CD4-positive, alpha-beta T cell treated with Interleukin-21 for 1 hour (primary cell): ENCODE measurements at regions not wholly inside any gene's neighbourhood (a gene's known extent, or its start where the extent isn't known, plus 50 kb on each side); places are given as distances from the start of the nearest gene placed in this dataset.
"Not testable (repeated sequence)": the region's sequence is repeated elsewhere in the genome, so short reads cannot be mapped to it uniquely, and the experiment has no call there.

Experiments
- DNase-seq: peaks from one replicate; pipeline ENCODE4 v3.0.0-alpha.2; 2020

- no peak for DNase-seq
Measured at GRCh38 chr9:115411993-115412452, 294.1 kb upstream of the TNC start.

- no peak for DNase-seq
Measured at GRCh38 chr9:115412656-115413055, 294.7 kb upstream of the TNC start.

DNA sequence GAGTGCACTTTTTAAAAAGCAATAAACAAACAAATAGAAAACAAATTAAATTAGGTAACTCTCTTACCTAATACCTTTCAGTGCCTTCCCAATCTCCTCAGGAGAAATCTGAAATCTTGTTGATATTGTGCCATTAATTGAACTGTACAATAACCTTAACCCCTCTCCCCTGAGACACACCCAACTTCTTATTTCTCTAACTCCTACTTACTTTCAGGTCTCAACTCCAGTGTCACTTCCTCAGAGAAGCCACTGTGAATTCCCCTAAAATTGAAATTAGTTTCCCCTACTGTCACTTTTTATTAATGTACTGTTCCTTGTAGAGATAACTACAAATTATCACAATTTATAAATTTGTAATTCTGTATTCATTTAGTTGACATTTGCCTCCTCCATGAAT lies 295.3 kb upstream of the TNC start:
- no peak for DNase-seq

- DNase-seq, result no peak
Measured at GRCh38 chr9:115413766-115414382, 295.9 kb upstream of the TNC start.

DNA sequence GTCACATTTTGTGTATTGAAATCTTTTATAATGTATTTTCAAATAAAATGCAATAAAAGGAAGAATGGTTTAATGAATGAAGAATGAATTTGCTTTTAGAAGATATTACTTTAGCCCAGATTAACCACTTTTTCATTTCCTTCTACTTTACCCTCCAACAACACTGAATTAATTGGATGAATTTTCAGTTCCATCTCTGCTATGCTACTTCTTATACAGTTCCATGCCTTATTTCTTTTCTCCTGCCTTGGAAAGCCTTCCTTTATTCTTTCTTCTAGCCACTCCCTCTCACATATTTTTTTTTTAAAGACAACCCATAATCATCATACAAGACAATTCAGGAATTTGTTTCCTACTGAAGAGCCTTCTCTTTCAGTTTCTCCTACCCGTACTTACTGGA lies 296.6 kb upstream of the TNC start:
- DNase-seq, result no peak

DNA sequence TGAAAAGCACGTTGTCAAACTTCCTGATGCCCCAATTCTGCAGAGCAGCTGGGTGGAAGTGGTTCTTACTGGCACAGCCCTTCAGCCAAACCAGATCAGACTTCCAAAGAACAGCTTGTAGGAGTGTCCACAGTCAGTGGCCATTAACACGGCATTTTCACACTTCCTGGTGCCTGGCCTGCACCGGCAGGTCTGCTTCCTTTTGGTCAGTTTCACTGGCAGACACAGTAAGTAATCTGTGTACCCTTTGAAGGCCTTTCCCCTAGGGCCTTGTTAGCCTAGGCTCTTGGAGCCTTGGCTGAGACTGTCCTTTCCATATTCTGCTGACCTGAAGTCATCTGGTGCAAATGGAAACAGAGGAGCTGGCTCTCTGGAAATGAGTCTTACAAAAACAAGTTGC lies 297.5 kb upstream of the TNC start:
- no peak for DNase-seq

GRCh38 chr9:115416299-115416698 lies 298.3 kb upstream of the TNC start:
- no peak for DNase-seq

DNA sequence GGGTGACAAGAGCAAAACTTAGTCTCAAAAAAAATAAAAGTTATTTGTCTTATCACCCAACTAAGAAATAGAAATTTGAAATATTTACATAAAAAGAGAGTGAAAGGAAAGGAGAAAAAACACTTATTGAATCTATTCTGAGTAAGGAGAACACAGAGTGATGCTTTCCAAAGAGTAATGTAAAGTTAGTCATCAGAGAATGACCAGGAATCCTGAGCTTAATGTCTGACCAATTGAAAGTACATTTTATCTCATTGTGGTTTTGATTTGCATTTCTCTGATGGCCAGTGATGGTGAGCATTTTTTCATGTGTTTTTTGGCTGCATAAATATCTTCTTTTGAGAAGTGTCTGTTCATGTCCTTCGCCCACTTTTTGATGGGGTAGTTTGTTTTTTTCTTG lies 300.2 kb upstream of the TNC start:
- not testable (repeated sequence) for DNase-seq

GRCh38 chr9:115422932-115423440 lies 305.0 kb upstream of the TNC start:
- DNase-seq, result no peak

DNA sequence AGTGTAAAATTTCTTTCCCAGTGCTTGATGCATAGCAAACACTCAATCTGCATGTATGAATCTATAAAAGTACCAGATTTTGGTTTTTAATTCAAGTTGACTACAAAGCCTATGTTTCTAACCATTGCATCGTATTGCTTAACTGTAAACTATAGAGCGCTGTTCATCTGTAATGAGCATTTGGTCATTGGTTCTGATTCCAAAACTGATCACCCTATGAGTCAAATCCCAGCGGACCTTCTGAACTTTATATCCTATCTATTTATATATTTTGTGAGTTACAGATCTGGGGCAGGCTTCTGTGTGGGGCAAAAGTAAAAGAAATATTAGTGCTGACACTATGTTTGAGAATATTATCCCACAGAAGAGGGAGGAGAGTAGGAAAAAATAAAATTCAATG lies 305.7 kb upstream of the TNC start:
- no peak for DNase-seq

DNA sequence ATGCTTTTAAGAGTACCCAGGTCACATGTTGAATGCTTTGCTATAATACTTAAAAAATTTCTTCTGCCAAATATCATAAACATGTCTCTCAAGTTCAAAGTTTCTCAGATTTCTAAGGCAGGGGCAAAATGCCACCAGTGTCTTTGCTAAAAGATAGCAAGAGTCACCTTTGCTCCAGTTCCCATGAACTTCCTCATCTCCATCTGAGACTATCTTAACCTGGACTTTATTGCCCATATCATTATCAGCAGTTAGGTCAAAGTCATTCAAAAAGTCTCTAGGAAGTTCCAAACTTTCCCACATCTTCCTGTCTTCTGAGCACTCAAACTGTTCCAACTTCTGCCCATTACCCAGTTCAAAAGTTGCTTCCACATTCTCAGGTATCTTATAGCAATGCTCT lies 307.6 kb upstream of the TNC start:
- DNase-seq, result no peak

GRCh38 chr9:115437418-115437817 lies 319.5 kb upstream of the TNC start:
- DNase-seq, result no peak

DNA sequence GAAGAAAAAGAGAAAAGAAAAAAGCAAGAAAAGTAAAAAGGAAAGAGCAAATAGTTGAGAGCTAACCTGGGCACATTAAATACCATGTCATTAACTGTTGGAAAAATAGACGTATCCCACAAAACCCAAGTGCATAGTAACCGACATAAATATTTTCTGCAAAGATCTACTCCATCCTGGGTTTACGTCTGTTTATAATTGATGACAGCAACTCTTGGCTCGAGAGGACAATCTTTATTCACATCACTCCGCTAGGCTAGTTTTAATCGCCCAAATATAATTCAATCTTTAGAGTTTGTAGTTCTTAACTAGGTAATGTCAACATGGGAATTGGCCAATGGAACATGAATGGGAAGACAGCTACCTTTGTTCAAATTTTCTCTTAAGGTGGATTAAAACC lies 321.7 kb upstream of the TNC start:
- DNase-seq, result no peak

- DNase-seq, result no peak
Measured at GRCh38 chr9:115442054-115442453, 324.1 kb upstream of the TNC start.

DNA sequence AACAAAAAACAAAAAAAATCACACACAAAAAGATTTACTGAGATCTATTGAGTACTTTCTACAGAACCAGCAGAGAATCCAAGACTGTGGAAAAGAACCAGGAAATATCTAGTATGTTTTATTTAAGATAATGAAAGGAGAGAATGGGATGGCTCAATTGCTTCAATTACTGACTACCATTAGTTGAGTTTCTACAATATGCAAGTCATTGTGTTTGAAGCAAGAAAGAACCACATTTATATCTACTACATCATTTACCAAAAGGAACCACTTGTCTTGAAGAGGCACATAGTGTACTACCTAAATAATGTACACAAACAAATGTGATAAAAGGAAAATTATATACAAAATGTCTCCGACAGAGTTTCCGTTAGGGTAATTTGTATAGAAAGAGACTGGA lies 325.9 kb upstream of the TNC start:
- no peak for DNase-seq

DNA sequence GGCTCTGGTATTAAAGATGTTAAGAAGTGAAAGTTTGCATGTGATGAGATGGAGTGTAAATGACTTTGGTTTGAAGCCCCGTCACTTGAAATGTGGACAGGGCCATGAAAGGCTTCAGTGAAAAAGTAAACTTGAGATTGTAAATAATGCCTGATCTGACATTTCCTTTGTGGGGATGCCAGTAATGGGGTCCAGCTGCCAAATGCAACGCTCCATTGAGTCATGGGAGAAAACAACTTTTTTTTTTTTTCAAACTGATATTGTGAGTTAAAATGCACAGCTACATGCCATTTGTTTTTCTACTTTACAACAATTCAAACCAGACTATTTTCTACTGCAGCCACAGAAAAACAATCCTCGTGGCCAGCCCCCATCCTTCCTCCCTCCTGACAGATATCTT lies 327.0 kb upstream of the TNC start:
- DNase-seq, result no peak

DNA sequence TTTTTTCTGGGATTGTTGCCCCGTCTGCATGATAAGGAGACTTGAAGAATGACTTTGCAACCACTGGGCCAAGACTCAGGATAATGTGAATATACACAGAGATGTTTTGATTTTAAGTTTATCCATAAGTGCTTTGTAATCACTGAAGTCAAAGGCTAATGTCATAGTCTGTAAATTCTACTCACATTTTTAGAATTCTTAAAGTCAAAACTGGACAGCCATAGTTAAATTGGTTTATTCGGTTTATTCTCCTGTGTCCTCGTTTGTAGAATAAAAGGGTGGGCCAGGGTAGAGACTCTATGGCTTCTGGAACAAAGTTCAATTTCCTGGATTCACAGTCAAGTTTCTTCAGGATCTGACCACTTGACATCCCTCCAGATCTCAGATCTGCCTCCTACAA lies 327.7 kb upstream of the TNC start:
- DNase-seq, result no peak

- DNase-seq, result no peak
Measured at GRCh38 chr9:115456515-115456914, 338.6 kb upstream of the TNC start.

DNA sequence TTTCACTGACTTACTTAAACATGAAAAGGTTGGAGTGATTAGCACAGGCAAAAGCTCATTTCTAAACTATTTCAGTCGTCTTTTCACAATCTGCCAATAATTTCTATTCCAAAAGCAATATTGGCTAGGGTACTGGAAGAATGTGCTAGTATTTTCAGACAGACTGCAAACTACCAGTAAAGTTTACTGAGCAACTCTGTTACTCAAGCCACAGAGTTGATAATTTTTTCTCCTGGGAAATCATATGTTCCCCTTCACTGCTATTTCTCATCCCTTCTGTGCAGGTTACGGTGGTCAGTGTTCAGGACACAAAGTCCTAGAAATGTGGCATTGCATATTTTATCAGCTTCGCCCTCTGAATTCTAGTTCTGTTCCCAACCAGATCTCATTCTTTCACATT lies 343.3 kb upstream of the TNC start:
- no peak for DNase-seq

DNA sequence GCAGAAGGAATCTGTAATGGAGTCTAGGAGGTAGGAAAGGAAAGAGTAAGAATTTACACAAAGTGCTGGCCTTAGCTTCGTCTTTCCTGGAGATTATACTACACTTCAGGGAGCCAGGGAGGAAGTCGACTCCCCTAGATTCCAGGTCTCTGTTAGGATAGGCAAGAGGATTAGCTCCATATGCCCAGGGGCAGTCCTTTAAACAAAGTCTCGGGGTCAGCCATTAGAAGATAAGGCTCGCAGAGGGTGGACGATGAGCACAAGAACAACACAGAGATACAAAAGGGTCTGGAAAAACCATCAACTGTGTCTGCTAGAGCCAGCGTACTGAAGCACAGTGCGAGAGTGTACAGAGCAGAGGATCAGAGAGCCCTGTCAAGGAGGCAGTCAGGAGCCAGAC lies 344.7 kb upstream of the TNC start:
- DNase-seq, result no peak

- DNase-seq, result no peak
Measured at GRCh38 chr9:115466756-115467155, 348.8 kb upstream of the TNC start.

GRCh38 chr9:115469841-115470240 lies 351.9 kb upstream of the TNC start:
- DNase-seq, result no peak

DNA sequence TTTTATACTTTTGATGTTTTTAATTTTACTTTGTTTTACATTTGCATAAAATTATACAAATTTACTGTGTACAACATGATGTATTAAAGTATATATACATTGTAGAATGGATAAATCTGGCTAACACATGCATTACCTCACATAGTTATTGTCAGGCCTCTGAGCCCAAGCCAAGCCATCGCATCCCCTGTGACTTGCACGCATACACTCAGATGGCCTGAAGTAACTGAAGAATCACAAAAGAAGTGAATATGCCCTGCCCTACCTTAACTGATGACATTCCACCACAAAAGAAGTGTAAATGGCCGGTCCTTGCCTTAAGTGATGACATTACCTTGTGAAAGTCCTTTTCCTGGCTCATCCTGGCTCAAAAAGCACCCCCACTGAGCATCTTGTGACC lies 355.1 kb upstream of the TNC start:
- DNase-seq, result not testable (repeated sequence)

DNA sequence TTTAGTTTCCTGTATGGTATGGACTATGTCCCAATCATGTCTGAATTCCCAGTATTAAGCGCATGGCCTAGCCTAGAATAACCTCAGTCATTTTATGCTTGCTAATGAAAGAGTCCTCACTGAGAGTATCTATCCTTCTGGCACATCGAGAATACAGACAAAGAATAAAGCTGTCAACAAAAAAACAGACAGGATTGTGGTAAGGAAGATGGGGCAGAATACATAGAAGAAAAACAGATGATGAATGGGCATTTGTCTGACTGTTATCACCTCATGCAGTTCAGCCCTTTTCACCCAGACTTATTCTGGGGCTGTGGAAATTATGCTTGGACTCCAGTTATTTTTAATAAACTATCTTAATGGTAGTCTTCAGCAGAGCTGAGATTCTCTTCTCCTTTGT lies 363.8 kb upstream of the TNC start:
- no peak for DNase-seq

DNA sequence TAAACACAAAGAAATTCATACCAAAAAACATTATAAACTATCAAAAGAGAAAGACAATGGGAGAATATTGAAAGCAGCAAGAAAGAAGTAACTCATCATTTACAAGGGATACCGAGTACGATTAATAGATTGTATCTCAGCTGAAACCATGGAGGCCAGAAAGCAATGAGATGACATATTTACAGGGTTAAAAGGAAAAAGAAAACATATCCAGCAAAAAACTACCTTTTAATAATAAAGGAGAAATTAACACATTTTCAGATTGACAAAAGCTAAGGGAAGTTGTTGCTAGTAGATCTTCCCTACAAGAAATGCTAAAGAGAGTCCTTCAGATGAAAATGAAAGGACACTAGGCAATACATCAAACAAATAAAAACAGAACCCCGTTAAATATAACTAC lies 364.8 kb upstream of the TNC start:
- DNase-seq, result no peak

- DNase-seq, result no peak
Measured at GRCh38 chr9:115492869-115493268, 374.9 kb upstream of the TNC start.
